HUES6 (cell line): ENCODE measurements at regions not wholly inside any gene's neighbourhood (a gene's known extent, or its start where the extent isn't known, plus 50 kb on each side); places are given as distances from the start of the nearest gene placed in this dataset.

Experiments
- H3K27ac ChIP-seq: 2 replicates; pipeline ENCODE4 v1.7.0; 2013; ENCODE audit warnings: low read depth, mild to moderate bottlenecking, low read length, inconsistent platforms
- H3K27me3 ChIP-seq: 2 replicates; pipeline ENCODE4 v1.6.1; 2013; ENCODE audit warnings: low read length; ENCODE audit not compliant: control insufficient read depth, insufficient read depth
- H3K36me3 ChIP-seq: 2 replicates; pipeline ENCODE4 v1.6.1; 2013; ENCODE audit warnings: low read length; ENCODE audit not compliant: control insufficient read depth, insufficient read depth
- H3K4me1 ChIP-seq: 2 replicates; pipeline ENCODE4 v1.6.1; 2013; ENCODE audit warnings: low read length; ENCODE audit not compliant: control insufficient read depth, insufficient read depth
- H3K4me3 ChIP-seq: 2 replicates; pipeline ENCODE4 v1.5.1; 2013; ENCODE audit warnings: low read depth, low read length
- H3K9ac ChIP-seq: one replicate; pipeline ENCODE4 v1.6.1; 2013; ENCODE audit warnings: mild to moderate bottlenecking, low read length
- H3K9me3 ChIP-seq: 2 replicates; pipeline ENCODE4 v1.6.1; 2013; ENCODE audit warnings: low read depth, low read length; ENCODE audit not compliant: control insufficient read depth, insufficient read depth

GRCh38 chr17:33401249-33401648 lies 108.2 kb upstream of the ASIC2 start:
- Histone ChIP-seq H3K36me3 (no peaks in the 10 kb centered on the region), H3K27me3 (no peaks in the 10 kb centered on the region), H3K9me3 (no peaks in the 10 kb centered on the region), H3K9ac (no peak overlapping the region), H3K4me1 (0 out of 2 replicates have a peak, but pooled peaks cover 4% of the 10 kb centered on the region), H3K27ac (no peak overlapping the region), H3K4me3 (no peak overlapping the region)

GRCh38 chr17:33403194-33403593 lies 110.1 kb upstream of the ASIC2 start:
- no peaks in the 10 kb centered on the region for H3K36me3 ChIP-seq
- no peak overlapping the region for H3K4me3 ChIP-seq
- H3K9me3 ChIP-seq = no peaks in the 10 kb centered on the region
- no peak overlapping the region for H3K9ac ChIP-seq
- no peak overlapping the region for H3K27ac ChIP-seq
- 0 out of 2 replicates have a peak, but pooled peaks cover 4% of the 10 kb centered on the region for H3K4me1 ChIP-seq
- no peaks in the 10 kb centered on the region for H3K27me3 ChIP-seq

GRCh38 chr17:33404070-33404819 lies 111.2 kb upstream of the ASIC2 start:
- H3K4me3 ChIP-seq = no peak overlapping the region
- no peaks in the 10 kb centered on the region for H3K36me3 ChIP-seq
- H3K9me3 ChIP-seq = no peaks in the 10 kb centered on the region
- H3K27ac ChIP-seq = no peak overlapping the region
- H3K27me3 ChIP-seq = no peaks in the 10 kb centered on the region
- no peak overlapping the region for H3K9ac ChIP-seq
- 0 out of 2 replicates have a peak, but pooled peaks cover 4% of the 10 kb centered on the region for H3K4me1 ChIP-seq

DNA sequence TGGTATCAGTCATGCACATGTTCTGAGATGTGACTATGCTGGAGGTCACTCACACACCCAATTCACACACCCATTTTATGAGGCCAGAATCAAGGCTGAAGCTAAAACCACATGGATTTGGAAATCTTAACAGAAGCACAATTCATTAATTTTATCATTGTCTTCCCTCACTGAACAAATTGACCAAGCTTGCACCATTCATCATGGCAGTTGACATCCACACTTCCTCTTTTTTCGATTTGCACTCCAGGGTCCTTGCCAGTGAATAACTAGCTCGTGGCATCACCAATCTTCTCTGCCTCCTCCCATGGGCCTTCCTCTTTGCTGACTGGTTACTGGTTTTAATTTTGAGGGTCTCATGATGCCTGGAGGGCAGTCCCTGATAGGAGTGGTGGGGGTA lies 123.0 kb upstream of the ASIC2 start:
- Histone ChIP-seq H3K4me1 (peaks cover 2% of the 10 kb centered on the region; the same call in 1 of the 2 replicates), H3K27me3 (no peaks in the 10 kb centered on the region), H3K36me3 (no peaks in the 10 kb centered on the region), H3K27ac (no peak overlapping the region), H3K4me3 (no peak overlapping the region), H3K9ac (no peak overlapping the region), H3K9me3 (no peaks in the 10 kb centered on the region)

DNA sequence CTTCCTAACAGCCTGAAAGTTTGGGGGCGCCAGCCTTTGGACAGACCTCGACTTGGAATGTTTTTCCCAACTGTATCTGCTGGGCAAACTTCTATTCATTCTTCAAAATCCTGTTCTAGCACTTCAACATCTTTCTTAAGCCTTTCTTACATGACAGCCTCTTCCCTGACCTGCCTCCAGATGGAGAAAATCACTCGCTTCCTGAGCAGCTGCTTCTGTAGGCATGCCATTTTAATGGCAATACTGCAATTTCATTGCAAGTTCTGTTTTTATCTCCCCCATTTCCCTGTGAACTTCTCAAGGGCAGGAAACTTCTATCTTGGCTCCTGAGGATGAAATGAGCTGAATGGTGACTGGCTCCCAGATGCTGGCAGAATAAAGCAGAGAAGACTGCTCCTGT lies 128.8 kb upstream of the ASIC2 start:
- H3K36me3 ChIP-seq = no peaks in the 10 kb centered on the region
- H3K27me3 ChIP-seq = peaks cover 3% of the 10 kb centered on the region; the same call in 1 of the 2 replicates
- no peak overlapping the region for H3K27ac ChIP-seq
- no peaks in the 10 kb centered on the region for H3K4me1 ChIP-seq
- H3K4me3 ChIP-seq = no peak overlapping the region
- H3K9ac ChIP-seq = no peak overlapping the region
- no peaks in the 10 kb centered on the region; the same call in 1 of the 2 replicates for H3K9me3 ChIP-seq

- Histone ChIP-seq H3K9me3 (no peaks in the 10 kb centered on the region), H3K4me1 (no peaks in the 10 kb centered on the region), H3K27ac (no peak overlapping the region), H3K9ac (no peak overlapping the region), H3K27me3 (no peaks in the 10 kb centered on the region; the same call in 1 of the 2 replicates), H3K36me3 (no peaks in the 10 kb centered on the region), H3K4me3 (no peak overlapping the region)
Measured at GRCh38 chr17:33433581-33433980, 140.5 kb upstream of the ASIC2 start.

DNA sequence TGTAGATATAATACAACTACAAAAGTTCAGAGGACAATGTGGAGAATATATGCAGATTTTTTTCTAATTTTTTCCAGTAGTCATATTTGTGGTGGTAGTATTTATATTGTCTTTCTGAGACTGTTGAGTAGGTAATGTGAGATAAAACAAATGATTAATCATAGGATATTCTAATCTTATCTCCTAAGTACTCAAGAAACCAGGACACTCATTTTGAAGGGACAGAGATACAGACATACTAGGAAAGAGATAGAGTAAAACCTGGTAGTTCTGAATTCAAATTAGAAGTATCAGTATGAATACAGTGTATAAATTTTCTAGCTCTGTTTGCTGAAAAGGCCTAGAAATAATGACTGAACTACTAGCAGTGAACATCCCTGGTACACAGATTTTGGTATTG lies 141.7 kb upstream of the ASIC2 start:
- H3K27ac ChIP-seq = no peak overlapping the region
- H3K4me3 ChIP-seq = no peak overlapping the region
- no peaks in the 10 kb centered on the region for H3K9me3 ChIP-seq
- no peaks in the 10 kb centered on the region for H3K27me3 ChIP-seq
- no peaks in the 10 kb centered on the region for H3K4me1 ChIP-seq
- no peak overlapping the region for H3K9ac ChIP-seq
- H3K36me3 ChIP-seq = no peaks in the 10 kb centered on the region

DNA sequence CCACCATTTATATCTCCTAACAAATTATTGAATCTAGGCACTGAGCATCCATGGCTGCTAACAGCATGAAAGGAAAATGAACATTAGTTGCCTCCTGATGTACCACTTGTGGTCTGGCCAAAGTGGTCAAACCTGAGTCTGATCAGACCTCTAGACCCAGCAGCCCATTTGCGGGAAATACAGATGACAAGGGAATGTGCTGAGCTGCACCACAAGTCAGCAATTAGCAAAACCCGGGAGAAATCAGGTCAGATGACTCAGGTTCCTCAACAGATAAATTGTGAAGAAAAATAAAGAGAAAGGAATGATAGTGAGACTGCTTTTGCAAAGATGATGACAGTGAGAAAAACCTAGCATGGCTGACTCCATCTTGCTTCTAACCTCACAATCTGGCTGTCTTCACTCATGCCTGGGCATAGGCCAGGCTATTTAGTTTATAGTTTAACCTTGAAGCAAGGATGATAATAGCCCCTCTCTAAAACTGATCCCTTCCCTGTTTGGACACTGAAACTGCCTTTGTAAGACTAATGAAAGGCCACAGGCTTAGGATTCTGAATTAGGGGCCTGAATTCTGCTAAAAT lies 142.7 kb upstream of the ASIC2 start:
- H3K36me3 ChIP-seq = no peaks in the 10 kb centered on the region
- H3K9me3 ChIP-seq = no peaks in the 10 kb centered on the region
- no peaks in the 10 kb centered on the region for H3K27me3 ChIP-seq
- no peak overlapping the region for H3K27ac ChIP-seq
- H3K4me1 ChIP-seq = no peaks in the 10 kb centered on the region
- no peak overlapping the region for H3K9ac ChIP-seq
- H3K4me3 ChIP-seq = no peak overlapping the region

DNA sequence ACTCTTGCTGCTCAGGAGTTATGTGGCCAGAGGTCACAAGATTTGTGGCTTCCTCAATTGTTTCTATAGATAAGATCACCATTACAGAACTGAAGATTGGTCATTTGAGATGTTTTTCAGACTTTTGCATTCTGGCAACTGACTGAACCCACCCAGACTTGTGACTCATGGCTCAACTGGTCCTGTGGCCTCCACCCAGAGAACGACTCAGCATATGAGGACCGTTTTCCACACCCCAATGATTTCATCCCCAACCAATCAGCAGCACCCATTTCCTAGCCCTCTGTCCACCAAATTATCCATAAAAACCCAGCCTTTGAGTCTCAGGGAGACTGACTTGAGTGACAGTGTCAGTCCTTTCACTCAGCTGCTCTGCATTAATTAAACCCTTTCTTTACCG lies 143.2 kb upstream of the ASIC2 start:
- Histone ChIP-seq H3K27ac (no peak overlapping the region), H3K4me3 (no peak overlapping the region), H3K36me3 (no peaks in the 10 kb centered on the region), H3K4me1 (no peaks in the 10 kb centered on the region), H3K9ac (no peak overlapping the region), H3K27me3 (no peaks in the 10 kb centered on the region), H3K9me3 (no peaks in the 10 kb centered on the region)

DNA sequence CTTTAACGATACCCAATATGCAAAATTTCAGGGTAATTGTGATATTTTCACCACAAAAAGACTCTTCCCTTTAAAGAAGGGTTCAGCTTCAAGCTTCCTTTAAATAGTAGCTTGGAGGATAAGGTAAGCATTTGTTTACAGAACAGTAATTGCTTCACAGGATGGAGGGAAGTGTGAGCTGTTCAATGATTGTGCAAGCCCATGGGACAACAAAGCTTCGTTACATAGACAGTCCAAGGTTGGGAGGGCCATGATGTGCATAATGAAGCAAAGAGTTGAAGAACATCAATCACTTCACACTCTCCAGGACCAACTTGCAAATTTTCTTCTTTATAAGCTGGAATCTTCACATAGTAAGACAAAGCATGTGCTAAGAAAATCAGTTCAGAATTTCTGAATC lies 145.0 kb upstream of the ASIC2 start:
- no peak overlapping the region for H3K4me3 ChIP-seq
- H3K36me3 ChIP-seq = no peaks in the 10 kb centered on the region
- H3K4me1 ChIP-seq = no peaks in the 10 kb centered on the region
- no peak overlapping the region for H3K27ac ChIP-seq
- H3K9me3 ChIP-seq = no peaks in the 10 kb centered on the region; the same call in 1 of the 2 replicates
- H3K27me3 ChIP-seq = no peaks in the 10 kb centered on the region
- H3K9ac ChIP-seq = no peak overlapping the region

GRCh38 chr17:33438578-33438977 lies 145.5 kb upstream of the ASIC2 start:
- Histone ChIP-seq H3K27ac (no peak overlapping the region), H3K27me3 (no peaks in the 10 kb centered on the region), H3K9me3 (no peaks in the 10 kb centered on the region; the same call in 1 of the 2 replicates), H3K36me3 (no peaks in the 10 kb centered on the region), H3K9ac (no peak overlapping the region), H3K4me3 (no peak overlapping the region), H3K4me1 (no peaks in the 10 kb centered on the region)
